Adipocyte (in vitro differentiated cells): ENCODE measurements at regions not wholly inside any gene's neighbourhood (a gene's known extent, or its start where the extent isn't known, plus 50 kb on each side); places are given as distances from the start of the nearest gene placed in this dataset.

Source experiments
- DNase-seq: peaks from one replicate; pipeline ENCODE4 v3.0.0-alpha.2; 2015; ENCODE audit warnings: low read depth
- H3K27me3 ChIP-seq: replicated peaks from 2 replicates; pipeline ENCODE4 v1.7.0; 2013; ENCODE audit warnings: mild to moderate bottlenecking, low read length, moderate library complexity; ENCODE audit not compliant: control insufficient read depth, insufficient read depth
- H3K36me3 ChIP-seq: 2 replicates; pipeline ENCODE4 v1.7.0; 2013; ENCODE audit warnings: low read length, mild to moderate bottlenecking, moderate library complexity; ENCODE audit not compliant: control insufficient read depth, insufficient read depth, severe bottlenecking
- H3K4me1 ChIP-seq: 2 replicates; pipeline ENCODE4 v1.7.0; 2013; ENCODE audit warnings: mild to moderate bottlenecking, low read length, moderate library complexity; ENCODE audit not compliant: control insufficient read depth, insufficient read depth
- H3K4me3 ChIP-seq: 2 replicates; pipeline ENCODE4 v1.7.0; 2013; ENCODE audit warnings: mild to moderate bottlenecking, low read length, moderate library complexity
- H3K9ac ChIP-seq: 2 replicates; pipeline ENCODE4 v1.7.0; 2013; ENCODE audit warnings: mild to moderate bottlenecking, low read length, moderate library complexity
- H3K9me3 ChIP-seq: 2 replicates; pipeline ENCODE4 v1.7.0; 2013; ENCODE audit warnings: mild to moderate bottlenecking, low read length, moderate library complexity; ENCODE audit not compliant: control insufficient read depth

DNA sequence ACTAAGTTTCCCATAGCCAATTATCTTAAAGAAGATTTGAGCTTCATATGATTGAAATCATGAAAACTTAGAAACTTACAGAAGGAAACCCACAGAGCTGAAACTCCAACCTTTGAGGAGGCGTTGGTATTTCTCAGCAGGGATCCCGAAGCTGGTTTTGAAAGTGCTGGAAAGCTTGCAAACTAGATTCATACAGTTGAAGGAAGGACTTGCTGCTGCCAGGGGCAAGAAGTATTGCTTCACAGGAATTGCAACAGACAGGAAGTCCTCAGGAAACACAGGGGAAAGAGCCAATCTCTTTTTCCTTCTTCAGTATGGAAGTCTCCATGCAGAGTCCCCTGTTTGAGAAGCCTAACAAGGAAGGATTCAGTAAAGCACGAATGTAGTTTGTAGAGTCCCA, 419.7 kb downstream of the CD109 start:
- no peaks in the 10 kb centered on the region for H3K9me3 ChIP-seq
- H3K36me3 ChIP-seq = no peaks in the 10 kb centered on the region
- H3K4me3 ChIP-seq = no peak overlapping the region

DNA sequence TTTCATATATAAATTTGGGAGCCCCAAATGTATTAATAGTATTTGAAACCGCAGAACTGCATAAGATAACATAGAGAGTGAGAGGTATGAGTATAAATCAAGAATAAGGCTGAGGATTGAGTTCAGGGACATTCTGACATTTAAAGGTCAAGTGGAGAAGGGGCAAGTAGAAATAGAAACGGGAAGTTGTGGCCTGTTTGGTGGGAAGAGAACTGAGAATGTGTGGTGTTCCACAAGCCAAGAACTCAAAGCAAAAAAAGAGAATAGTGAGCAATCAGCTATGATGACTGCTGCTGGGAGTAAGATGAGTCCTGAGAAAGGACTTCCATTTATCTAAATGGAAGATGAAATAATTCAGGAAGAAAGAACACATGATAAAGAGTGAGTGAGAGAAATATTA, 418.4 kb downstream of the CD109 start:
- DNase-seq = no peak
- H3K36me3 ChIP-seq = no peaks in the 10 kb centered on the region

More for the DNA sequence above, 419.7 kb downstream of the CD109 start:
- peaks cover 6% of the 10 kb centered on the region for H3K4me1 ChIP-seq
- DNase-seq = peak; percentile 27
- no peak overlapping the region for H3K9ac ChIP-seq
- H3K27me3 ChIP-seq = no peaks in the 10 kb centered on the region

DNA sequence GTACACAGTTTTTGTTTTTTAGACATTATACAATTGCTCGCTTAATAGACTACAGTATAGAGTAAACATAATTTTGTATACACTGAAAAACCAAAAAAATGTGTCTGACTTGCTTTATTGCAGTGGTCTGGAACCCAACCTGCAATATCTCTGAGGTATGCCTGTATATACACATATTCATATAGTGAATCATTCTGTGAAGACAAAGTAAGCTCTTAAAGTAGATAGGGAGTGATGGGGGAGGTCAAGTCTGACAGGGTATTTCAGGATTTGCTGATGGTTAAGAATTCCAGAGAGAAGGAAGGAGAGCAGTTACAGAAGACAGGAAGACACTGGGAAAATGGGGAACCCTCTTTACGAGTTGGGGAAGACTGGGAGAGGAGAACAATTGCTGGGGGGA, 417.9 kb downstream of the CD109 start:
- no peak overlapping the region for H3K4me3 ChIP-seq

More for the DNA sequence above, 418.4 kb downstream of the CD109 start:
- Histone ChIP-seq H3K4me1 (peaks cover 6% of the 10 kb centered on the region), H3K27me3 (no peaks in the 10 kb centered on the region), H3K4me3 (no peak overlapping the region), H3K9me3 (no peaks in the 10 kb centered on the region), H3K9ac (no peak overlapping the region)

DNA sequence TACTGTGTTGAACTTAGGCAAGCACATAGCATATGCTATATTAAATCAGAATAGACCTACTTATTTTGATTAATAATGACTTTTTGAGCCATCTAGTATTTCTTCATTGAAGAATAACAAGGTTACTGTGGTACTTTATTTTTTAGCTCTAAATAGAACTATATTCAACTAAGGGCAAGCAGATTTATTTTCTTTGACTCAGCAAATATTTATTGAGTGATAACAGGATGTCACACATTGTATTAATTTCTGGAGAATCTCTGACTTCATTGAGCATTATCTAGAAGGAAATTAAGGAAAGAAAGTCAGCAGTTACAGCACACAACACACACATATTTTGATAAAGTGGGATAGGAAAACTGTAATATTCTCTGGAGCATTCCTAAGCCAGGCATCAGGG, 407.4 kb downstream of the CD109 start:
- H3K36me3 ChIP-seq = no peaks in the 10 kb centered on the region
- H3K27me3 ChIP-seq = no peaks in the 10 kb centered on the region
- H3K4me1 ChIP-seq = no peaks in the 10 kb centered on the region
- no peak overlapping the region for H3K4me3 ChIP-seq
- no peaks in the 10 kb centered on the region for H3K9me3 ChIP-seq
- no peak overlapping the region for H3K9ac ChIP-seq
- DNase-seq = no peak

More for the DNA sequence above, 417.9 kb downstream of the CD109 start:
- H3K36me3 ChIP-seq = no peaks in the 10 kb centered on the region
- H3K9me3 ChIP-seq = no peaks in the 10 kb centered on the region
- no peaks in the 10 kb centered on the region for H3K27me3 ChIP-seq
- no peak overlapping the region for H3K9ac ChIP-seq
- DNase-seq = no peak
- H3K4me1 ChIP-seq = peaks cover 6% of the 10 kb centered on the region

DNA sequence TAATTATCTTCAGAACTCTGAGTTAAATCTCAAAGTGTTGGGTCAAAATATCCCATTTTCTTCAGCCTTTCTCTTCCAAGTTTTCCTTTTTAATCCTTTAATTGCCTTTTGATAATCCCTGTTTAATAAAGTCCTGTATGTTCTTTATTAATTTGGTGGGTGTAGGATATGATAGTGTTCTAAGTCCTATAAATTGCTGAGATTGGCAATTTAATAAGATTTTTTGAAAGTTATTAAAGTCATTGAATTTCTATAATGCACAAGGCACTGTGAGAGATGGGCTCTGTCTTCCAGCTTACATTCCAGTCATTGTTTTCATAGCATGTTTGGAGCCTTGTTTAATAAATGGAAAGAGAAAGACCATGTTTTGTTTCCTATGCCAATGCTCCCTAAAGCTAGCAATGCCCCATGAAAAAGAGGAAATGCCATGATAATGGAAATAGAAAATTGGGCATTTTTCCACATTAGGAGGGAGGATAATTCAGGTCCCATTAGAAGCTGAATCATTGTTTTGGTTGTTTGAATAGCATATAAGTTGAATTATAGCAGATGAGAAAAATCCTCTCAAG, 404.8 kb downstream of the CD109 start:
- peak; percentile 23 for DNase-seq
- Histone ChIP-seq H3K4me1 (no peaks in the 10 kb centered on the region), H3K36me3 (no peaks in the 10 kb centered on the region), H3K9ac (no peak overlapping the region), H3K9me3 (no peaks in the 10 kb centered on the region), H3K4me3 (no peak overlapping the region), H3K27me3 (no peaks in the 10 kb centered on the region)

- no peak overlapping the region for H3K9ac ChIP-seq
- H3K4me1 ChIP-seq = peaks cover 8% of the 10 kb centered on the region
- no peaks in the 10 kb centered on the region for H3K9me3 ChIP-seq
- H3K4me3 ChIP-seq = no peak overlapping the region
- H3K36me3 ChIP-seq = no peaks in the 10 kb centered on the region
- DNase-seq = no peak
- H3K27me3 ChIP-seq = no peaks in the 10 kb centered on the region
Measured at GRCh38 chr6:74096329-74096728, 400.3 kb downstream of the CD109 start.

DNA sequence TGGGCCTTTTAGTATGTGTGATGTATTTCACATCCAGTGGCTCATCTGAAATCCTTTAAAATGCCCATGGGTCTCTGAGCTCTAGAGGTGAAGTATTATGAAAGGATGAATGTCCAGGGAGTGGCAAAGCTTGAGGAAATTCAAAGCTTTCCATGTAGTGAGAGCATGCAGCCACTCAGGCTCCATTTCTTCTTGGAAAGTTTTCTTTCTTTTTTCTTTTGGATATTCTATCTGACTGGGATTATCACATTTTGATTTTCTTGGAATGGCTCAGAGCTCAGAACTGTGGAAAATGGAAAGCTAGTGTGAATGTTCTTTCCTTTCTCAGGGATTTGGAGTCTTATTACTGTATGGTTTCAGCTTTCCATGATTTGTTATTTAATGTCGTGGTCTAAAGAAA, 397.4 kb downstream of the CD109 start:
- DNase-seq = no peak
- no peaks in the 10 kb centered on the region for H3K9me3 ChIP-seq
- H3K4me1 ChIP-seq = peaks cover 16% of the 10 kb centered on the region
- no peak overlapping the region for H3K4me3 ChIP-seq
- no peaks in the 10 kb centered on the region for H3K36me3 ChIP-seq
- no peaks in the 10 kb centered on the region for H3K27me3 ChIP-seq
- no peak overlapping the region for H3K9ac ChIP-seq

- H3K36me3 ChIP-seq = no peaks in the 10 kb centered on the region
- H3K27me3 ChIP-seq = no peaks in the 10 kb centered on the region
- no peaks in the 10 kb centered on the region for H3K9me3 ChIP-seq
- peak overlapping the region; percentile 49 for H3K9ac ChIP-seq
- H3K4me1 ChIP-seq = peaks cover 16% of the 10 kb centered on the region
- peak overlapping the region; percentile 47 for H3K4me3 ChIP-seq
- no peak for DNase-seq
Measured at GRCh38 chr6:74091794-74092157, 395.8 kb downstream of the CD109 start.

DNA sequence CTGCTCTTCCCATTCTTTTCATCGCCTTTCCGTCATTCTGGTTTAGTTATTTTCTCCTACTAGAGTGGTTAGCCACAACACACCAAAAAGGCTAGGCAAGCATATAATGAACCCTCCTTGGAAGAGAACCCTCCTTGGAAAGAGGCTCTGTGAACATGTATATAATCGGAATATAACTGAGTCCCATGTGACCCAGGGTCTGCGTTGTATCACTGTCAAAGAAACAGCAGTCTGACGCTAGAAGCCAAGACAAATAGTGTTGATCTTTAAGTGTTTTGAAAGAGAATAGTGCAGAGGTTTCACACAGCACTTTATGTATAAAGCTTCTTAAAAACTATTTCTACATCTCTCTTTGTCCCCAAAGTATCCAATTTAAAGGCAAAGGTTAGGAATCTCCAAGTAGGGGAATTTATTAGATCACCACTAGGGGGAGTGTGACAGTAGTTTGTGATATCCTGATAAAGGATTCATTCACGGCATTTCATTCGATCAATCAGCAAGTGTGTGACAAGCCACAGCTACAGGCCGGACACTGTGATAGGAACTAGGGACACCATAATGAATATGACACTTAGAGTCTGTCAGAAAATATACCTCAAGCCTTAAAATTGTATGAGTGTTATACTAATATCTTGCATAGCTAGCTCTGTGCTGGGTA, 395.3 kb downstream of the CD109 start:
- H3K4me1 ChIP-seq = peaks cover 16% of the 10 kb centered on the region
- peak overlapping the region; percentile 48 for H3K4me3 ChIP-seq
- no peaks in the 10 kb centered on the region for H3K27me3 ChIP-seq
- H3K9me3 ChIP-seq = no peaks in the 10 kb centered on the region
- peak; percentile 86 for DNase-seq
- peak overlapping the region; percentile 49 for H3K9ac ChIP-seq
- H3K36me3 ChIP-seq = no peaks in the 10 kb centered on the region

DNA sequence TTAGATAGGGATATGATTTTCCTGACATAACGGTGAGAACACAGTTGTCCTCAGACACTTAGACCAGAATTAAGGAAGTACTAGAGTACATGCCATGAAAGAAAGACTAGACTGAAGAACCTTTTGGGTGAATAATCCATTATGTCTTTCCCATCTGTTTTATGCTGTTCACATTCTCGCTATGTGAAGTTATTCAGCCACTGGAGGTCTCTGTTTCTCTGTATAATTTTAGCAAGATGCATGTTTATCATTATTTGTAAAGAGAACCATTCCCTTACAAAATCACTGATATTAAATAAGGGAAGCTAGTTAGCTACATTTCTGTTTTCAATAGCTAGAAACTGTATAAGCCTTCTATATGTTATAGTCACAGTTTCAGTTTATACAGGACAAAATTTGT, 391.9 kb downstream of the CD109 start:
- peak overlapping the region; percentile 25 for H3K9ac ChIP-seq
- no peaks in the 10 kb centered on the region for H3K36me3 ChIP-seq
- peak; percentile 77 for DNase-seq
- no peak overlapping the region for H3K4me3 ChIP-seq
- H3K4me1 ChIP-seq = peaks cover 16% of the 10 kb centered on the region
- no peaks in the 10 kb centered on the region for H3K27me3 ChIP-seq
- H3K9me3 ChIP-seq = no peaks in the 10 kb centered on the region

GRCh38 chr6:74075896-74076295, 379.9 kb downstream of the CD109 start:
- no peaks in the 10 kb centered on the region for H3K27me3 ChIP-seq
- H3K36me3 ChIP-seq = no peaks in the 10 kb centered on the region
- H3K9me3 ChIP-seq = no peaks in the 10 kb centered on the region
- peaks cover 41% of the 10 kb centered on the region for H3K4me1 ChIP-seq
- no peak overlapping the region for H3K4me3 ChIP-seq
- DNase-seq = no peak
- peak overlapping the region; percentile 65 for H3K9ac ChIP-seq

GRCh38 chr6:74075323-74075722, 379.3 kb downstream of the CD109 start:
- no peaks in the 10 kb centered on the region for H3K27me3 ChIP-seq
- no peaks in the 10 kb centered on the region for H3K36me3 ChIP-seq
- H3K4me3 ChIP-seq = peak overlapping the region; percentile 46
- H3K9me3 ChIP-seq = no peaks in the 10 kb centered on the region
- H3K9ac ChIP-seq = peak overlapping the region; percentile 73
- peaks cover 47% of the 10 kb centered on the region for H3K4me1 ChIP-seq
- DNase-seq = peak; percentile 19
